Glomerular endothelial cell (primary cell): ENCODE measurements at regions not wholly inside any gene's neighbourhood (a gene's known extent, or its start where the extent isn't known, plus 50 kb on each side); places are given as distances from the start of the nearest gene placed in this dataset.
"Not testable (repeated sequence)": the region's sequence is repeated elsewhere in the genome, so short reads cannot be mapped to it uniquely, and the experiment has no call there.

Experiments used
- DNase-seq: peaks from one replicate; pipeline ENCODE4 v3.0.0-alpha.2; 2011; ENCODE audit warnings: low read depth, low spot score; ENCODE audit errors: extremely low read depth

DNA sequence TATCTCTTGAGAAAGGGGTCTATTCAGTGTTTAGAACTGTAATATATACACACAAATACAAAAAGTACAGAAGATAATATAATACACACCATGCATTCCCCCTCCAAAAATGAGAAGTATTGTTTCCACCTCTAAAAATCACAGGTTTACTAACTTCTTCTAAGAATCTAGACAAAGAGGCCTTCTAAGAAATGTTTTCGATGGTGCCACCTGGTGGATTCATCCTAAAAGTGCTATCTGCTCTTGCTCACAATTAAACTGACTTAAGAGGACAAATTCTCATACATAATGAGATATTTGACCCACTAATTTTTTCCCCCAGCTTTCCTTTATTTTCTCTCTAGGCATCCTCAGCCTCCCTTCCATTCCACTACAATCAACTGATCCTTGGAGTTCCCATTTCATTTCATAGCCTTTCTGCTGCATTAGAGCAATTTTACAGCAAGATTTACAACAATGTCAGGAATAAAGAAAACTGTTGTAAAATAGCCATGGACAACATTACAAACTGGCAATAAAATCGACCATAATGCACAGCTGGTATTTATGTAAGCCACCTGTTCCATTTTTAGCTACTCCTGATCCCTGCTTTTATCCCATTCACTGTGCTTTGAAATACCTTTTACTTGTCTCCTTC is 124.6 kb downstream of the ARRDC4 start:
- peak; percentile 14 for DNase-seq

DNA sequence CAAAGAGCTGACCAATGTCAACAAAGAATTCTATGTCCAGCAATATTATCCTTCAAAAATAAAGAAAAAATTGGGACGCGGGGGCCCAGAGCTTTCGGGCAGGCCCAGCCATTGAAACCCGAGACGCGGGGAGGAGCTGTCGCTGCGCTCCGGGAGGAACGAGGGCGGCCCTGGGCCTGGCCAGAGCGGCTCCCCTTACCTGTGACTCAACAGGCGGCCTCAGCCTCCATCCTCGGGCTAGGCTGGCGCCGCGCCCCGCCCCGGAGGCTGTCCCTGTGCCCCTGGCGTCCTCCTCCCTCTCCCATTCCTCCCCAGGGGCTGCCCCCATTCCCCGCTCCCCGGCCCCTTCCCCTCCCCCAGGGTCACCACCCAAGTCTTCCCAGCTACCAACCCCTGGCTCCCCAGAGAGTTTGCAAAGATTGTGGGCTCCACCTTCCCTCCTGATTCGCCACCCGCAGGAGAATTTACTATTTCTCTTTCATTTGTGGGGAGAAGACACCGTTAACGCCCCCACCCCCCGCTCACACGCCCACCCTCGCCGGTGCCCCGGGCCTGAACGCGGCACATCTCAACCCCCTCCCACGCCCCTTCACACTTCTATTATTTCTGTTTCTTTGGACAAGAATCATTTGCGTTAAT is 127.9 kb downstream of the ARRDC4 start:
- DNase-seq = not testable (repeated sequence)

DNA sequence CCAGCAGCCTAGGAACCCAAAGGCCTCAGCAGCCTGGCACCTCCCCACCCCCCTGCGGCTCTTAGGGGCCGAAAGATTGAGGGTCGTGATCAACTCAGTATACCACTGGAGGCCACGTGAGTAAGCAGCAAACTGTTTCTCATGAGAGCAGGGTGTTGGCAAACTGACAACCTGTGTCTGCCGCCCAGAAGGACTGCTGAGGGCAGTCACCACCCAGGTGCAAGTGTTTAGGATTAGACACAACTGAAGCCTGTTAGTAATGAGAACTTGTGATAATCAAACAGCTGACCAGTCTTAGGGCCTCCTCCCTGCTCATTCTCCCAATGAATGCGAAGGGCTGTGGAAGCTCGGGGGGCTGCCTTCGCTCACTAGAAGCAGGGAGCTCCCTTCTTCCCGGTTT is 128.8 kb downstream of the ARRDC4 start:
- DNase-seq = not testable (repeated sequence)

DNA sequence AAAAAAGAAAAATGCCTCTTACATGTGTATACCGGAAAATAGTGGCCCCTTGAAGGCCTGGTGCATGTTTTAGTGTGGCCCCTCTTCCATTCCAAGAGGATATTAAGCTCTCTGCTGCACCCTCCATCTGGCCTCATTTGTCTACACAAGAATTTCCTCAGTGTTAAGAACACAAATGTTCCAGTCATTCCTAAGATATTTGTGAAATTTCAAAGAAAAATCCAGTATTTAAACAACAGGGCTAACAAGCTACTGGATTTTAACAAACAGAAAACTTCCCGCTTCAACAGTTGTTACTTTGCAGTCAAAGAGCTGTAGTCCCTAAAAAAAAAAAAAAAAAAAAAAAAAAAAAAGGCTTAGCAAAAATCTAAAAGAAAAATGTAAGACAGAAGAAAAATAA is 137.5 kb downstream of the ARRDC4 start:
- not testable (repeated sequence) for DNase-seq

DNA sequence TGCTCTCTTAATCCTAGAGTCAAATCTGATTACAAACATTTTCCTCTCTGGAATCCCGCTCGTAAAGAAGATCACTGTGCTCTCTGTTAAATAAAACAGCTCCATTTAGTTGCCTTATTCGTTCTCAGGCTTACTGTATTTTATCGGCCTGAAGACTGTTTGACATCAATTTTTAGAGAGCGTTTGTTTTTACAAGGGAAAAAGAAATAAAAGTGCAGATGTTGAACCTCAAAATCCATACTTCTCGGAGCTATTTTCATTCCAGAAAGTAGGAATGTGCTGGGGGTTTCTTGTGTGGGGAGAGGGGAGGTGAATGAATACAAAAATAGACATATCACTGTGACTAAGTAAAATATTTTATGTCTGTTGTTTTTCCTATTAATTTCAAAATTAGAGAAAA is 140.1 kb downstream of the ARRDC4 start:
- DNase-seq = not testable (repeated sequence)

DNA sequence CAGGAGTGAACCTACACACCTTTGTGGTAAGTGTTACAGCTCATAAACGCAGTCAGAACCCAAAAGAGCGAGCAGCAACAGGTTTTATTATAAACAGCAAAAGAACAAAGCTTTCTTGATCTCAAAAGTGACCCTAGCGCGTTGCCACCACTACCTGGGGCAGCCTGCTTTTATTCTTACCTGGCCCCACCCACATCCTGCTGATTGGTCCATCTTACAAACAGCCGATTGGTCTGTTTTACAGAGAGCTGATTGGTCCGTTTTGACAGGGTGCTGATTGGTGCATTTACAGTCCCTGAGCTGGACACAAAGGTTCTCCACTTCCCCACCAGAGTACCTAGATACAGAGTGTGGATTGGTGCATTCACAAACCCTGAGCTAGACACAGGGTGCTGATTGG is 143.1 kb downstream of the ARRDC4 start:
- no peak for DNase-seq

DNA sequence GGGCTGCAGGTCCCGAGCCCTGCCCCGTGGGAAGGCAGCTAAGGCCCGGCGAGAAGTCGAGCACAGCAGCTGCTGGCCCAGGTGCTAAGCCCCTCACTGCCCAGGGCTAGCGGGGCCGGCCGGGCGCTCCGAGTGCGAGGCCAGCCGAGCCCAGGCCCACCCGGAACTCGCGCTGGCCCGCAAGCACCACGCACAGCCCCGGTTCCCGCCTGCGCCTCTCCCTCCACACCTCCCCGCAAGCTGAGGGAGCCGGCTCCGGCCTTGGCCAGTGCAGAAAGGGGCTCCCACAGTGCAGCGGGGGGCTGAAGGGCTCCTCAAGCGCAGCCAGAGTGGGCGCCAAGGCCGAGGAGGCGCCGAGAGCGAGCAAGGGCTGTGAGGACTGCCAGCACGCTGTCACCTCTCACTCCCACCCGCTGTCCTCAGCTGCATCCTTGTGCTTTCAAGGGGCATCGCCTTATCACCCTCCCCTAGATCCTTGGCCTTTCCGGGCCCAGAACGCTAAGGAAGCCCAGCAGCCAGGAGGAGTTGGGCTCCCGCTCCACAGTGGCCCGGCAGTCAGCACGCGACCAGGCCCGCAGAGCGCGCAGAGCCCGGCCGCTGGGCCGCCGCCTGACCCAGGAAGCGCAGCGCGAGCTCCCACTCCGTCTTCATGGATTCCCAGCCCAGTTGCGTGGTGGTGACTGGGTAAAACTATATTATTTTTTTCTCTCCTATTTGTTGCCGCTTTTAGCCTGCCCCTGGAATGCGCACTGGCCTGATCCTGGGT is 144.1 kb downstream of the ARRDC4 start:
- not testable (repeated sequence) for DNase-seq

DNA sequence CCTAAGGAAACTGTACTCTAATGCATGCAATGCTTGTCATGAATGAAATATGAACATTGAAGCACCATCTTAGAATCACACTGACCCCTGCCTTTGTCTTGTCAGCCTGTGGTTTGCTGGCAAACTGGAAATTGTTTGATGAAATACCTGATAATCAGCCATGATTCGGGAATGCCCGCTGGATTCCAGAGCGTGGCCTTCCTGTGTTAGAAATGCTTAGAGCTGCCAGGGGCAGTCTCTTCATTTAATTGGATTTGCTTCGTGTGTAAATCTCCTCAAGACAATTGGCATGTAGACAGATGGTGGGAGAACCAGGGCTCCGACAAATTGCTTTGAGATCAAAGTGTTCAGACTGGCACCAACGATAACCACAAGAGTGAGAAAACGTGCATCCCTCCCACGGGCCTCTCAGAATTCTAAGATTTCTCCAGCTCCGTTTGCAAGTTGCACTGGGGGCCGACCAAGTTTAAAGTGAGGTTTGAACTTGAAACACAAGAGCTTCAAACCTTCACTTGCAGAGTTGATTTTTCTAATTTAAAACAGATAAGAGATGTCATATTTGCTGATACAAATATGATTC is 146.2 kb downstream of the ARRDC4 start:
- not testable (repeated sequence) for DNase-seq

DNA sequence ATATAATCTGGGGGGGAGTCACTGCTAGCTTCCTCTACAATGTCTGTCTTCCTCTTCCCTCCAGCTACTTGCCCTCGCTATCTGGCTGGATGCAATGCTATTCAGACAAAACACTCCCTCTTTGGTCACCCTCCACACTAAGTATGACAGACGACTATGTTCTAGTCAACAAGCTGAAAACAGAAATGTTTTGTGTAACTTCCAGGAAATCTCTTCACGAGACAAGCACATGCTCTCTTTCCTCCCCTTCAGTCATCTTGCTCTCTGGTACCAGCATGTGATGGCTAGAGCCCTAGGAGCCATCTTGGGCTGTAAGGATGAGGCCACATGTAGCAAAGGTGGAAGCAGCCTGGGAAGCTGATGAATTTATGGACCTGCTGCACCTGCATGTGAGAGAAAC is 151.3 kb downstream of the ARRDC4 start:
- no peak for DNase-seq

DNA sequence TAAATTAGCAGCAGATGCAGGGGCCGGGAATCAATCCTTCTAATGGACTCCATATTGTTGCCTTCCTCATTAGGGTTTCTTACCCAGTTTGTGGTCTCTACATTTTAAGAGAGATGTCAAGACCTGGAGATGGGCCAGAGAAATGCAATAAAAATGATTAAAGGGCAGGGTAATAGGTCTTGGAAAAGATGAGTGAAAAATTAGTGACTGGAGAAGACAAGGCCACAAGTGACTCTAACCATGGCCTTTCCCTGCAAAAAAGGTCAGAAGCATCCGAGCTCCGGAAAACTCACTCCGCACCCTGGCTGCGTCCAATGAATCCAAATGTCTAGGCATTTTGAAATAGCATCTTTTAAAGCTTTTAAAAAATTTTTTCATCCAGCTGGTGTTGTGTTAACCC is 152.8 kb downstream of the ARRDC4 start:
- DNase-seq = no peak

DNA sequence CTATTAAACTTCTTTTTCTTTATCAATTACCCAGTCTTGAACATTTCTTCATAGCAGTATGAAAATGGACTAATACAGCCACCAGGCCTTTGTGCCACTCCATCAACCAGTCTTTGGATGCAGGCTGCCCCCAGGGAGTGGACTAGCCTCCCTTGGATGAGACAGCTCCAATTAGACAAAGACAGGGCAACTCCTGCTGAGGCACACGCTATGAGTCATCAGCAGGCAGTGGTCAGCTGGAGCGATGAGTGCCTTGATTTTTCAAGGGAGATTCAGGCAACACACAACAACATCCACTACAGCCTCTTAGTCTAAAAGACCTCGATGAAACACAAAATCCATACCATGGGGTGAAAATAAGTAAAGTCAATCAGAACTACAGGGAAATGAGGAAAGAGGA is 160.1 kb downstream of the ARRDC4 start:
- DNase-seq = no peak

DNA sequence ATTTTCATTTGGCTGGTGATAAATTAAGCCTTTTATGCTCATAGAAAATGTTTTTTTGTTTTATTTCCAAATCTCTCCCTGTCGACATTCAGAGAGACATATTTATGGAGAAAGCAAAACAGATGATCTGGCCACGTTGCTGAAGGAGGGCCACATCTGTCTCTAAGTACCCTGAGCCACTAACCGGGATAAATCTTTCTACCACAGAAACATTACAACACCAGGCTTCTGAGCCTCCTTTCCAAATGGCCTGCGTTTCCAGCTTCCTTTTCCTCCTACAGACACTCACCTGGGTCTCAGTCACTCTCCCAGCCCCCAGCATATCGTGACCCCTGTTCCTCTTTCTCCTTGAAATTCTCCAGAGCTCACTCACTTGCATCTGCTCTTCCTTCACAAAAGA is 161.0 kb downstream of the ARRDC4 start:
- no peak for DNase-seq

DNA sequence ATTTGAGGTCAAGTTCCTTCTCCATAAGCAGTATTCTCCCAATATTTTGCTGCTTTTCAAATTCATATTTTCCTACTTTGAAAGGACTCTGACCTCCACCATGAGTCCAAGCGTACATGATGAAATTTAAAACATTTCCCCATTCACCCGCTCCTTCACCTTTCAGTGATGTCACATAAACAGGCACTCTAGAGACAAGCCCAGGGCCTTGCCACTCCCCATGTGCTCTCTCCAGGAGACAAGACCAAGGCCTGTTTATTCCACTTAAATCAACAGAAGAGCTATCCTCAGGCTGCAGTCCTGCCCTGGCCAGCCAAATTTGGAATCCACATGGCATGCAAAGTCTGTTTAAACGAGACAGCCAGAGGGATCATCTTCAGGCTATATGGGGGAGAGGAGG is 161.5 kb downstream of the ARRDC4 start:
- DNase-seq = no peak

DNA sequence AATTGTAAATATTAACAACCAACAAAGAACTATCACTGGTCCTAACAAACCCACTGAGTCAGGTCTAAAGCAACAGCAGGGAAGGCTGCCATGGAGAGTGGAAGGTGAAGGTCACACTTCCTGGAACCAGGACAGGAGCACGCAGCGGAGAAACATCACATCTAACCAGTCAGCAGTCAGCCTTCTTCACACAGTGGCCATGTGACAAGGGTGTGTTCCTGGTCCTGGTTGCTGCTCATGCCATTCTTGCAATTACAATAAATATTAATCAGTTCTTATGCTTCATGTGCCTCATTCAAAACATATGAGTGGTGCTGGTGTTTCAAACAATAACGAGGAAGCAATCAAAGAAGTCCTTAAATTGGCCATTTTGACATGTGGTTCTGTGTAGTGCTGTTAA is 162.8 kb downstream of the ARRDC4 start:
- DNase-seq = no peak

DNA sequence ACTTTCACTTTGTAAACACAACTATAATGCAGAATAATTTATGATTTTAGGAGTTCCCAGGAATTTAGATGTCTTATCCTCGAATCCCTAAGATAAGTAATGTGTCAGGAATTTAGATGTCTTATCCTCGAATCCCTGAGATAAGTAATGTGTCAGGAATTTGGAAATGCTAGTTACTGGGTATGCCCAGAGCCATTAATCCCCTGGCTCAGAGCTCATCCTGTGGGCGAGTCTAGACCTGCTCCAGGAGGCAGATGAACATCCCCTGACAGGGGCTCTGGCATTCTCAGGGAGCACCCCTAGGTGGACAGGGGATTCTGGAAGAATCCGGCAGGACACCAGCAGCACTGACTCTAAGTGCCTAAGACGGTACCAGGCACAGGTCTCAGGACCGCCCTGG is 163.3 kb downstream of the ARRDC4 start:
- no peak for DNase-seq

DNA sequence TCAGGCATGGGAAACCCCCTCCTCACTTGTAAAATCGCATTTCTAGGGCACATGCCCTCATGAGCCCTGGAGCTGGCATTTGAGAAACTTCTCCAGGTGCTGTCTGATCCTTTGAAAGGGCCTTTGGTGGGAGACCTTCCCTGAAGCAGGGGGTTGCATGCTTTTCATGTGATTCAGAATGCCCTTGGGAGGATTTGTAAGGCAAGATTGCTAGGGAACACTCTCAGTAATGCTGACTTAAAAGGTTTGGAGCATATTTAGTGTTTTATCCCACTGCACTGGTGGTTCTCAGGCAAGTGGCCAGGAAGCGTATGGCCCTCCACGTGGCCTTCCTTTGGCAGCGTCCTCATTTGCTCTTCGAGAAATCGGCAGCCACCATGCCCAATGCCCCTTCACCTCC is 164.1 kb downstream of the ARRDC4 start:
- DNase-seq = no peak

DNA sequence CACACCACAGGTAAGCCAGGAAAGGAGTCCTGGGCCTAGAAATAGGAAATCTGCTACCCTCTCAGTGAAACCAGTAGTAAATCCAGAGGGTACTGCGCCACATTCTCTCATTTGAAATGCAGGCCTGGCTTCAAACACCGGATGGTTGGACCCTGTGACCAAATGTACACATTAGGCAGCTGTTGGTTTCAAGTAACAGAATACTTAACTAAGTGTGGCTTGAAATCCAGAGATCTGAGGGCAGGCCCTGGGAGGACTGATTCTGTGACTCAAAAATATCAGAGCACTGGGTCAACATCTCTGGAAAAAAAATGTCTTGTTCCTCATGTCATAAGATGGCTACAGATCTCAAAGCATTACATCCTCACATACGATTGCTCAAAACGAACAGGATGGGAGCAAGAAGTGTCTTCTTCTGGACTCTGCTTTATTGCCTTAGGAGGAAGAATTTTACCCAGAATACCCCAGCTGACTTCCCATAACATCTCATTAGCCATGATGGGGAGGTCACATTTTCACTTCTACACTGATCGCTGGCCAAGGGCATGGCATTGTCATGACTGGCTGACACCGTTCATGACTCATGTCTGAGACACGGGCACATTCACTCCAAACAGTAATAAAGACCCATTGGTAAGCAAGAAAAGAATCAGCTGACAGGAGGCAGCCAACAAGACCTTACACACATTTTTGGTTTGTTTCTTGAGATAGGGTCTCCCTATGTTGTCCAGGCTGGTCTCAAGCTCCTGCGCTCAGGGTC is 166.0 kb downstream of the ARRDC4 start:
- no peak for DNase-seq

DNA sequence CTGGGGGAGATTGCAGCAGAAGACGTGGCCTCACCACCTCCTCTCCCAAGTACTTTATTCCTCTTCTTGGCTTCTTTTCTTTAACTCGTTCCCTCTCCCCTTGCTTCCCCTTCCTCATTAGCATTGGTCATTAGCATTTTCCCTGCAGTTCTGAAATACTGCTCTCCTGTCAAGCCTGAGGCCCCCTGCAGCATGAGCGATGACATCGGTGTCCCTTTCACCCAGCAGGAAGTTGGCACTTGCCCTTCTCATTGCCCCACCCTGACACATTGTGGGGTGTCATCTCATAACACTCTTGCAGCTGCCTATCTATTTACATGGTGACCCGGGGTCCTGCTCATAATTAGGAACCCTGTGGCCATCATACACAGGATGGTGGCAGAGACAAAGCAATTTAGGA is 167.1 kb downstream of the ARRDC4 start:
- DNase-seq = no peak

DNA sequence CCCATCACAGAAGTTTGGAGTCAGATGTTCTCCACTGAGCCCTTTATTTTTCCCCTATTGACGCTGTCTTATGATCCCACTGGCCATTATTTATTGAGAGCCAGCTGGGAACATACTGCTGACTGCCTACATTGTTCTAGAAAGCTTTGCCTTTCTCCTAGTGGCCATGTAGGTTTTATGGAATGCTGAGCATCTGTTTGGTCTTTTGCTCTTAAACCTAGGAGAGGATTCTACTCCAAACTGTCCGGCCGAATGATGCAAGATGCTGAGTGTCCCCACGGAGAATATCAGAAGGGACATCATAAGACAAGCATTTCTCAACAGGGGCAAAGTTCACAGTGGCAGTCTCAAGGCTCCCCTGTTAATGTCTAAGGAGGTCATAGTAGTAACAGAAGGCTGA is 171.4 kb downstream of the ARRDC4 start:
- no peak for DNase-seq

DNA sequence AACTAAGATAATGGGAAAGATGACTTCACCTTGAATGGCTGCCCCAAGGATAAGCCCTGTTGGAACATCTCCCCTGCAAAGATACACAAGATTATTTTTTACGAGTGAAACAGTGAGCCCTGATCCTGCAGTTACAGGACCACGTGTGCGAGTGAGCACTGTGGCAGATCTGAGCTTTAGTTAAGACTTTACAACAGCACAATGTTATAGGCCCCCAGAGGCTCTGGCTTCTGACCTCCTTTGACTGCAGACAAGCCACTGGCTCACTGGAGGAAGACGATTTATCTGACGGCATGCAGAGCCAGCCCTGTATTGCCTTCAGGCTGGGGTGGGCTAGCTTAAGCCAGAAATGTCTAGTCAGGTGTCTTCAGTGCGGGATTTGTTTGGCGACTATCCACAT is 174.4 kb downstream of the ARRDC4 start:
- no peak for DNase-seq

DNA sequence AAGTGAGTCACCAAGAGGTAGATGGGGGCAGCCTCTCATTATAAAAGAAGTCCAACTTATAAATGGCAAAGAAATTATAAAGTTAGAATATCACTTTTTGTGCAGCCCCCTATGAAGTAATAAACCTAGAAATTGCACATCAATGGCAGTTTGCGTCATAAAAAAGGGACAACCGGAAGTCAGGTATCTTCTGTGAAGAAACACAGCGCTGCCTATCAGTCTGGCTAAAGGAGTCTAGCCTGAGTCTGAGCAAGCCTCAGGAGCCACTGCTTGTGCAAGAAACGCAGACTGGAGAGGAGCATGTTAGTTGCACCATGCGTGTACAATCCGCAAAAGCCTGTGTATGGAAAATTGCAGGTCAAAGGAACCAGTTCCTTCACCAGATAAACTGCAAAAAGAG is 178.4 kb downstream of the ARRDC4 start:
- DNase-seq = no peak
